ENCODE measurements at regions not wholly inside any gene's neighbourhood (a gene's known extent, or its start where the extent isn't known, plus 50 kb on each side); places are given as distances from the start of the nearest gene placed in this dataset.
"Not testable (repeated sequence)": the region's sequence is repeated elsewhere in the genome, so short reads cannot be mapped to it uniquely, and the experiment has no call there.

DNA sequence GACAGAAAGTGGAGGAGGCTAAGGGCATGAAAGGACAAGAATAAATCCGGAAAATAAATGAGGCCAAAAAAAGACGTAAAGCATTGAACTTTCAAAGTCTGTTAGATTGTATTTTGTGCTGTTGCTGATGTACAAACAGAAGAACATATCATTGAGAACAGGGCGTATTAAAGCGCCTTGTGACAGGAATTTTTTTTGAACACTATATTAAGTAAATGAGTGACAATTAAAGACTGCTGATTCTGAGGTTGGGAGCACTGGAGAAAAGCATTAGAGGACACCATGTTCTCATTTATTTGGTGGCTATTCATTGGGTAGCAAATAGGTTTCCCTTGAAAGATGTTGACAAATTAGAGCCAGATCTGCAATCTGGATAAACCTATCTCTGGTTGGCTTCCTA is 137.3 kb upstream of the SGCD start:
- DNase-seq (ENCODE audit: low read depth), result no peak

DNA sequence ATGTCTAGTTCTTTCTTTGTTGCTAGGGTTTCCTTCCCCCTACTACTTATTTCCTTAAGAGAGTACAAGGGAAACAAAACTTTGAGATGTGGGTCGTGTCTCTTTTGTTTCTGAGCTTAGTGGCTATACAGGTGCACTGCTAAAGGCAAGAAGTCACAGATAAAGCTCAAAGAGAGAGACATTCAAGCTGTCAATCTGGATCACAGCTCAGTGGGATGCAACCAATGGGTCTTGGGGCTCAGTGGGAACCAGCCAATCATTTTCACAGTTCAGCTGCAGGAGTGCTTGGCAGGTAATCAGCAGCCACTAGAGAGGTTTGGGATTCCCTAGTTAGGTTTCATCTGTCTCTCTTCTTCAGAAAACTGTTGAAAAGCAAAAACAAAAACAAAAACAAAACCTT is 135.4 kb upstream of the SGCD start:
- DNase-seq (ENCODE audit: low read depth), result no peak

DNA sequence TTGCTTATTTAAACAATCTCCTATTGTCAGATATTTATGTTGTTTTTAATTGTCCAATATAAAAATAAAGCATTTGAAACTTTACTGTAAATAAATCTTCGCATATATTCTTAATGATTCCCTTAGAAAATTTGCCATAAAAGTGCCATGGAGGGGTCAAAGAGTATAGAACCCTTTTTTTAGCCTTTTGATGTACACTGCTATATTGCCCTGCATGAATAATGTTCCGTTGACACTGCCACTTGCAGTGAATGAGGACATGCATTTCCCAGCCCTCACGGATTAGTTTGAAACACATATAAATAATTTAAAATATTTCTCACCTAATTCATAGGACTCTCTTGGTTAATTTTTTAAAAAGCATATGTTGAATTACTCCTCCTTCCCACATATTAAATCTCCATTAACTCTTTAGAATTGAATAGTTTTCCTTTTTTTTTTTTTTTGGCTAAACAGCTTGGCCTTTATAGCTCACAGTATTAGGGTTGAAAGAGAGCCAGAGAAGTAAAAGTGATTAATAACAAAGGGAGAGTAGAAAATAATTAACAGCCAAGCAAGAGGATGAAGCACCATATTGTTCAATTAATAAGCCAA is 129.8 kb upstream of the SGCD start:
- DNase-seq (ENCODE audit: low read depth), result no peak

DNA sequence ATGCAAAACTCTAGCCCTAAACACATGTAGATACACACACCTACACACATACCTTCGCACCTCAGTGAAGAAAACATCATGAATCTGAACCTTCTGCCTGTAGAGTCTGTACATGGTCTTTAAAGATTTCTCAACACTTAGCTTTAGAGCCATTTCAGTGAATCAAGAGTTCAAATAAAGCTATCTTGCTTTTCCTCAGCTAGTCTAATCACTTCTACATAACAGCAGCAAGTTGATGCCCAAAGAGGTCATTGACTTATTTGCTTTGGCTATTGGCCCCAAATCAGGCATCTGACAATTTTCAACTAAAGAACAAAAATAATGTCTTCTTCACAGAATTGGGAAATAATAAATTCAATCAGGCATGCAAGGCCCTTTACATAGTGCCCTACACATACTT is 127.9 kb upstream of the SGCD start:
- DNase-seq (ENCODE audit: low read depth), result no peak

DNA sequence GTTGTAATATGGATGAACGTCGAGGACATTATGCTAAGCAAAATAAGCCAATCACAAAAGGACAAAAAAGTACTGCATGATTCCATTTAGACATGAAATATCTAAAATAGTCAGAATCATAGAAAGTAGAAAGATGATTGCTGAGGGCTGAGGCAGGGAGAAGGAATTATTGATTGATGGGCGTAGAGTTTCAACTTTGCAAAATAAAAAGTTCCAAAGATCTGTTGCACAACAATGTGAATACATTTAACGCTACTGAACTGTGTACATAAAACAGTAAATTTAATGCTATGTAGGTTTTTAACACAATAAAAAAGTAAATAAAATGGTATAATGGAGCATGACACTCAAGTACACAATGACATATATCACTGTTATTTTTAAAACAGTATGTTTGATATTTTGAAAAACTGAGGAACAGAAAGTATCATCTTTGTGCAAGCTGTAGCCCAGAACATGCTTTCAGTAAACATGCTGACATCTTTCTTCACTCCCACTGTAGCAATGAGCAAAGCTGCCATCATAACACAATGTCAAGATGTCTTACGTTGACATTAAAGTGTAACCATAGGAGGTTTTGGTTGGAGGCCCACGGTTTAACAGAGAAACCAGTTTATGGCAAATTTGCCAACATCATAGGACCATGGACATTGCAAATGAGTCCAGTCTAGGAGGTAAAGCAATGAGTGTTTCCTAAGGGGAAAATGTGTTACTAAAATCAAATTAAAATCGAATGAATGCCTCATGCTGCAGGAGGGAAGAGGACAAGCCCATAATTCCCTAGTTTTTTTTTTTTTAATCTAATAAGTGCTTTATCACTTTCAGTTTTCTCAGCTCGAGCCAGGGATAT is 125.8 kb upstream of the SGCD start:
- no peak for DNase-seq (ENCODE audit: low read depth)

DNA sequence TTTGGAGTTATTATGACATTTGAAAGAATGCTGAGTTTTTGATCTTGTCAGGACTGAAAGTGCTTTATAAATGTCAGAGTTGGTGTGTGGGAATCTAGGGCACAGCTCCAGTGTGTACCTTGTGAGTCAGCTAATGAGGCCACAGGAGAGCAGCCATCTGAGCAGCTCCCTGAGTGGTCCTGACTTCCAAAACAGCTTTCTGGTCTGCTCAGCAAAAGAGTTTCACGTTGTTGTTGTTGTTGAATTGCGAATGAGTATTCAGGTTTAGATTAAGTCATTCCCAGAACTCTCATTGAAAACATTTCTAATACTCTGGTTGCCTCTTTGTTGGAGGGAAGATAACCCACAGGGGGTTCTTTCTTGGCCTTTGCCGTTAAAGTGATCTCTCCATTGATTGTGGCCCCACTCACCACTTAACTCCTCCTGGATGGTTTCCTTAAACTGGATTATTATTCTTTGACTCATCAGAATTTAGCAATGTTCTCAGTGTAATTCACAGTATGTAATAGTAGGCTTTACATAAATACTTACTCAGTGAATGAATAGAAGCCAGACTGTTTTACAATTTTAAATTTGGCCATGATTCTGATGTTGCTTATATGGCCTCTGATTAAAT is 125.1 kb upstream of the SGCD start:
- peak; percentile 0 for DNase-seq (ENCODE audit: low read depth)

DNA sequence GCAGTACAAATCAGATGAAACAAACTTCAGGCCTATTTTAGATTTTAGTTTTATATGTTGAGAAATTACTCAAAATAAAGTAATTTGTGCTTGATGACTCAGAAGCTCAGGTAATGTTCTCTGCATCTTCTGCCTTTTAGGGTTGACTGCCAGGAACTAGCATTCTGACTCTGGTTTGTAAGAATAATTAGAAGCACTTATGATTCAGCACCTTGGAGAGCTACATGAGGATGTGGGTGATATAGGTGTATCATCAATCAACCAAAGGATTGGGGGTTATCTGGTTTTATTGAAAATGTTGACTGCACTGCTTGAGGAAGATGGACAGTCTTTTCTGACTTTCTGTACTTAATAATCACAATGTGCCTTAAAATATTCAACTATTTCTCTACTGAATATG is 118.7 kb upstream of the SGCD start:
- no peak for DNase-seq (ENCODE audit: low read depth)

DNA sequence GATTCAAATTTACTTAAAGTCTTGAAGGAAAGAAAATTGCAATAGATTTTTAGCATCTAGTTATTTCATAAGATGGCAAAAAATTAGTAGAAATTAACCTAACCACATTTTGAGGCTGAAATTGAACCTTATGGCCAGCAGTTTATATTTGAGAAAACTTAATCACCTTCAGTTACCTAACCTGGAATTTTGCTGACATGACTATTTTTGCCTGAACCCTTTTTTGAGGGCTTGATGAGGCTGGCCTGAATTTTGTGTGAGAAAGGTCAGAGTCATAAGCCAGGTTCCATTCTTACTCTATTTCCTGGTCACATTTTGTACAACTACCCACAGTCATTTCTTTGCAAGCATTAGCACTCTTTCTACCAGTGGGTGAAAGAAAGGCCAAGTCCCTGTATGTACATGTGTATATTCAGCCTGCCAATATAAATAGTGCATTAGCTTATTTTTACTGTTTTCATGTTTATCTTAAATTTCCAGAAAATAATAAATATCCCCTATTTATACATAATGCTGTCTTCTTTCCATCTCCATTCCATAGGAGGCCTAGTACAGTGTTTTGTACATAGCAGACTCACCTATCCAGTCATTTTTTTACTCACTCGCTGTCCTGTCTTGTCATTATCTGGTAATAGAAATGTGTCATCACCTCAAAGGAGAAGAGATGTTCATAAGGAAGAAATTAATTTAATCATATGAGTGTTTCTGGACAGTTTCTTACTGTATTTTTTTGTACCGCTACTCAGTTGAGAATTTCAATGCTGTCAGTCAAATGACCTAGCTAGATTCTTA is 108.4 kb upstream of the SGCD start:
- DNase-seq (ENCODE audit: low read depth), result no peak

DNA sequence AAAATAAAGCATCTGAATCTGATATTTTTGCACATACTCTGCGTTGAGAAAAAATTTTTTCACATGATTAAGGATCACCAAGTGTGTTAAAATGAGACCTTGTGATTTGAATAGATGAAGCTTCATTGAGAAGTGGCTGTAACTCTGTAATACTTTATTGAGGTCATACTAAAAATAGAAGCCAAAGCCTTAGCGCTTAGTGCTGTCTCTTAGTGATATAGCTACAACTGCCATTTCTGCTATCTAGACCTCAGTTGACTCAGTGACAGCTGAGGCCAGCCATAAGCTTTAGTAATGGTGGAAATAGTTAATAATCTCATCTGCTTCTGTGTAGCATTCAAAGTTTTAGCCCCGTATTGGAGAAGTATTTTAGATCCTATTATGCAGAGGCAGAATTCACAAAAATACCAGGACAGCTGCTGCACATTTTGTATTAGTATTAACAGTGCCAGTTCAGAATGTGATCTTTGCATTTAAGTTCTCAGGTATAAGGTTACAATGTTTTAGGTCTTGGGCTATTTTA is 107.4 kb upstream of the SGCD start:
- no peak for DNase-seq (ENCODE audit: low read depth)

DNA sequence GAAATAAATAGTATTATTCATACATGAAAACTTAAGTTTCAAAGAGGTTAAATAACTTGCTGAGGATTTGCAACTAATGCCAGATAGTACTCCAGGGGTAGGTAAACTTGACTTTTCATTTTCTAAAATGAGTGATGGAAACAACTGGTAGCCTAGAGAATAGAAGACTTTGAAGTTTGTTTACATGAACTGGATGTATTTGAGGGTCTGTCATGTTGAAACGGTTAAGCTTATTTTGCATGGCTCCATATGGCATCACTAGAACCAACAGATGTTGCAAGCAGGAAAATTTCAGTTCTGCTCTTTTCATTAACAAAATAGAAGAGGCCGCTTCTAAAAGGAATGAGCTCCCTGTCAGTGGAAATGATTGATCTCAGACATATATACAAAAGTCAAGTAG is 105.1 kb upstream of the SGCD start:
- DNase-seq (ENCODE audit: low read depth), result no peak

DNA sequence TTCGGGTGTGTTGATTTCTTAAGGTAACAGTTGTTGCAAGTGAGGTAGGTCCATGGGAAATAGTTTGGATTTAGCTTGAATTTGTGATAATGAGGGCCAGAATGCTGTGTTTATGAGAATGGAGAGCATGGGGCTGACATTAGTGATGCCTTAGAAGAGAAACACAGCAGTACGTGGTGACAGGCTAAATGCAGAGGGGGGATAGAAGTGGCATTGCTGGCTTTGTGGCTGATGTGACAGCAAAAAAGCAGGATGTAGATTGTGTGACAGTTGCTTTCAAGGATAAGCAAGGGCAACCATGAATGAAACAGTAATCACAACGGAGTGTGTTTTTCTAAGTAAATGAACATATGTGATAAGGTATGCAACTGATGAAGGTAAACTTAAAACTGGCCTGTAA is 103.4 kb upstream of the SGCD start:
- no peak for DNase-seq (ENCODE audit: low read depth)

DNA sequence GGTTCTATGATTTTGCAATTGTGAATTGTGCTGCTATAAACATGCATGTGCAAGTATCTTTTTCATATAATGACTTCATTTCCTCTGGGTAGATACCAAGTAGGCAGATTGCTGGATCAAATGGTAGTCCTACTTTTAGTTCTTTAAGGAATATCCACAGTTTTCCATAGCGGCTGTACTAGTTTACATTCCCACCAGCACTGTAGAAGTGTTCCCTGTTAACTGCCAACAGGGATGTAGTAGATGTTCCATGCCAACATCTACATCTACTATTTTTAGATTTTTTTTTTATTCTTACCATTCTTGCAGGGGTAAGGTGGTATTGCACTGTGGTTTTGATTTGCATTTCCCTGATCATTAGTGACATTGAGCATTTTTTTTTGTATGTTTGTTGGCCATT is 100.5 kb upstream of the SGCD start:
- not testable (repeated sequence) for DNase-seq (ENCODE audit: low read depth)

DNA sequence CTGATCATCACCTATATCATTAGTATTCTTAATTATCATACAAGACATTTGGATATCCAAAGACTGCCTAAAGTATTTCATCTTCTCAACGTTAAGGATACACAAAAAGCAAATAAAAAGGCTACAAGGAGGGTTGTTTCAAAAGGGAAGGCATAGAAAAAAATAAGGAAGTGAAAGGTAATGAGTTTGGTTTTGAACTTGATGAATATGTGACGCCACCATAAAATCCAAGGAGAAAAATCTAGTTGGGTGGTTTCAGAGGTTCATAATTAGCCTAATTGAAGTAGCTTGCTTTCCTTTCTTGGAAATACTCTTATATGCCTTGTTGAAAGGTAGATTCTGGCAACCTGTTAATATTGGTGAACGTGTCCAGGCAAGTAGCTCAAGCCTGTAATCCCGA is 96.1 kb upstream of the SGCD start:
- DNase-seq (ENCODE audit: low read depth), result no peak

DNA sequence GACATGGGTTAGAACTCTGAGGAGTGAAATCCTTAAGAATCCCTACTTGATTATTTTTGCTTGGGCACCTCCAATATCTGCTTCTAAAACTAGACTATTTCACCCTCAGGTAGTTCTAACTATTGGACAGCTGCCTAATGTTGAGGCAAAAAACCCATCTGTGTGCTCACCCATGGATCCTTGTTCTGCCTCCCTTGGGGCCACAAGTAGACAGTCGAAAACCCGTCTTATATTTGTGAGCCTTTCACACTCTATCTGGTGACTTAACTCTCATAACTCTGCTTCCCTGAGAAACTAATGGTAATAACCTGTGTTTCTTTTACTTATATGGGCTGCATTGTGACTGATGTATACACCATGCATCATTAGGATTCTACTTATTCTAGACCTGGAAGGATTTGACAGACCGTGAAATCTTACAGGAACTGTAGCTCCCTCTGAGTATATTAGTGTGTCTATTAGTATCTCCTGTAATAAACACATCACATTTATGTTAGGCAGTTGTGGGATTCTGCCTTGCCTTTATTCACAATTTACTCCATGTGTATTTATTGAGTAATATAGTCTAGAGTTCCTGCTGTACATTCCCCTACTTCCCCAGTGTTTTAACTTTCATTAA is 94.6 kb upstream of the SGCD start:
- DNase-seq (ENCODE audit: low read depth), result no peak

DNA sequence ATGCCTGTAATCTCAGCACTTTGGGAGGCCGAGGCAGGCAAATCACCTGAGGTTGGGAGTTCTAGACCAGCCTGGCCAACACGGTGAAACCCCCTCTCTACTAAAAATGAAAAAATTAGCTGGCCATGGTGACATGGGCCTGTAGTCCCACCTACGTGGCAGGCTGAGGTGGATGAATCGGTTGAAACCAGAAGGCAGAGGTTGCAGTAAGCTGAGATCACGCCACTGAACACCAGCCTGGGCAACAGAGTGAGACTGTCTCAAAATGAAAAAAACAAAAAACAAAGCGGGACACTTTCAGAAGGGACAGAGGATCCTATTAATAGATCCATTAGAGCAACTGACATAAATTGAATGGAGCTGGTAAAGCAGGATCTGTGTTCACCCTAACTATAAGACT is 89.6 kb upstream of the SGCD start:
- DNase-seq (ENCODE audit: low read depth), result no peak

DNA sequence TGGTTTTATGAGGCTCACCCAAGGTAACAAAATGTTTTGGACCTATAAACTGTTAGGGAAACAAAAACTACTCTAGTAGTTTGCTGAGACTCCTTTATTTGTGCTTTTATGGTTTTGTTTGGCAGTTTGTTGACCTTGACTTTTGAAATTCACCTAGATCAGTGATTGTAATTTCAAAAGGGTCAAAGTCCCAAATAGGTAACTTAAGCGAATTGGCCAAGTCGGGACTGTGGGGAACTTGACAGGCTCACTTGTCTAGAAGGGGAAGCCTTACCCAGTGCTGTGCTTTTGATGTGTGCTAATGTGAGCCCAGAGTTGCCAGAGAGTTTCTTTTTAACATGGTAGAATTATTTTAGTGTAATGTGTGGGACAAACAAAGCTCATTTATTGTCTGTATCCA is 87.2 kb upstream of the SGCD start:
- DNase-seq (ENCODE audit: low read depth), result no peak

DNA sequence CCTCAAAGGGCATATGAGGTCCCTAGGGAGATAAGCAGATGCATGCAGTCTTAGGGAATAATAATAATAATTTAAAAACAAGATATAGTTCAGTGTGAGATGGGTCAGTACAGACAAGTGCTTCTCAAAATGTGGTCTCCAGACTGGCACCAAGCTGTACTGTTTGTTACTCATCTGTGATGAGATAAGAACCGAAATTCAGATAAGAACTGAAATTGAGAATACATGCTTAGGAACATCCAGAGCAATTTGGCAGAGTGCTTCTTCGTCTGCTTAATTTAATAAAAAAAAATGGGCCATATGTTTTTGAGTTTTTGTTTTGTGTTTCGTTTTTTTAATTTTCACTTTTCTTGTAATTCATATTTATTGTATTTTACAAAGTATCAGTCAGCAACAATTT is 86.5 kb upstream of the SGCD start:
- no peak for DNase-seq (ENCODE audit: low read depth)

DNA sequence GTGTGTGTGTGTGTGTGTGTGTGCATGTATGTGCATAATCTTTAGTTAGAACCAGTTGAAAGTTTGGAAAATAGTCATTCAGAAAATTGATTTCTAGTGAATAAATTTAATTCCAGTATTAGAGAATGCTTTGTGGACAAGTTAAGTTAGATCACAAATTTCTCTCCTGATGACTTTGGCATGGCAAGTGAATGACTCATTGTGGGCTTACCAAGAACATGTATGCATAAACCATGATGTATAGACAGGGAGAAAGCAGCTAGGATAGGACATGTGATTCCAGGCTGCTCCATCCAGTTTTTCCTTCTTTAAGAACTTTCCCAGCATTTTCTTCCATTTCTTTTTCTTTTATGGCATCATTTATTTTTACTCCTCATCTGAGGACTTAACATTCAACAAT is 85.7 kb upstream of the SGCD start:
- DNase-seq (ENCODE audit: low read depth), result no peak

DNA sequence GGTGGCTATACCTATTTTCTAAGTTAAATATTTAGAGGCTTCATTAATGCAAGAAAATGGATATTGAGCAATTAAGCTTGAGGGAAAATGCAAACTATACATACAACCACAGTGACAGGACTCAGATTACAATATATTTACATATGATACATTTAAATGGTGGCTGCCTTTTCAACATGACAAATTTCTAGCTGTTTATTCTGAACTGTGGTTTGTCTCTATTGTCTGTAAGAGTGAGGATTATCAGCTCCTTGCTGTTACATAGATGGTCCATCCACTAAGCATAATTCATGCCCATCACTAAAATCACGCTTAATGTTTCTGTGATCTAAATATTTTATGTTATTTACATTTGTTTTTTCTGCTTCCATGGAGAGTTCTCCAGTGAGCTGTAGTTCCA is 81.1 kb upstream of the SGCD start:
- DNase-seq (ENCODE audit: low read depth), result no peak

DNA sequence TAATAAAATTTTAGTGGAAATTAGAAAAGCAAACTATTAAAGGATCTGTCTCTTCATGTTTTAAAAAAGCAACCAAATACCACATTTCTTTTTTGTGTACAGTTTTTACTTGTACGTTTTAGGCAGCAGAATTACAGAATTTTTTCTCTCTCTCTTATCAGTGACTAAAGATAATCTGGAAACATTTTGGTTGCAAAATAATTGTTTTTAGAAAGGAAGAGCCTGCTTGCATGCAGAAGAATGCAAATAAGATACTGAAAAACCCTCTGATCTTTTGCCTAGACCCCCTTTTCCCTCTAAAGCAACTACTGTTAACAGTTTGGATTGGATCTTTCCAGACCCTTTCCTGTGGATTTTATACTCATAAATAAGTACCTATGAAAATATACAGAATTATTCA is 75.9 kb upstream of the SGCD start:
- DNase-seq (ENCODE audit: low read depth), result no peak

DNA sequence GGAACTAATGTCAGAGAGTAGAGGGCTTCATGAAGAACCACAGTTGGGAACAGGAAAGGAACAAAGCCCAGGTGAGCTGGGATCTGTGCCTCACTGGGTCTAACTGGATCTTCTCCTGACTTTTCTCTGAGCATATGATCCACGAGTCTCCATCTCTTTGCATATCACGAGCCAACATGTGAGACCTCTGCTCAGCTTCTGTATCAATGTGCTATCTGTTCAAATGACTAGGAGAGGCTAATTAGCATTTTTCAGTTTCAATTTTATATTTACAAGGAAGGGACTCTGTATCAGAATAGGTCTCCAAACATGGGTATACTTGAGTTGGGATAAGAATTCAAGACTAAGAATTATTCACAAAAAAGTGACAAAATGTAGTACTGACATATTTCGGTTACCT is 73.8 kb upstream of the SGCD start:
- no peak for DNase-seq (ENCODE audit: low read depth)

DNA sequence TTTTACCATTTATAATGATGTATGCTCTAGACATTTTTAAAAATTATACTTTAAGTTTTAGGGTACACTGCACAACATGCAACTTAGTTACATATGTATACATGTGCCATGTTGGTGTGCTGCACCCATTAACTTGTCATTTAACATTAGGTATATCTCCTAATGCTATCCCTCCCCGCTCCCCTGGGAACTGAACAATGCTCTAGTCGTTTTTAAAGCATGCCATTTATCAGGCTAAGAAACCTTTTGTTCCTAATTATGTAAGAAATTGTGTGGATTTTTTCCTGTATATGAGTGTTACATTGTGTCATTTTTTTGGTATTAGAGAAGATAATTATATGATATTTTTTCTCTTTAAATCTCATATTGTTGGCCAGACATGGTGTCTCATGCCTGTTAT is 72.8 kb upstream of the SGCD start:
- no peak for DNase-seq (ENCODE audit: low read depth)

Data from RPMI7951 (cell line).